Neural cell (in vitro differentiated cells): ENCODE measurements at regions not wholly inside any gene's neighbourhood (a gene's known extent, or its start where the extent isn't known, plus 50 kb on each side); places are given as distances from the start of the nearest gene placed in this dataset.

Source experiments
- CTCF ChIP-seq: fragments of 450-650 bp; IDR thresholded peaks from 2 replicates; pipeline ENCODE4 v1.5.1; 2014; ENCODE audit warnings: antibody characterized with exemption, mild to moderate bottlenecking, moderate library complexity; ENCODE audit not compliant: poor library complexity, severe bottlenecking
- EZH2 ChIP-seq: fragments of 200-600, 300-800 bp; shearing (Covaris generic), sonication (generic); IDR thresholded peaks from 2 replicates; pipeline ENCODE4 v1.6.1; 2014; ENCODE audit warnings: antibody characterized with exemption, low read length, borderline replicate concordance, mild to moderate bottlenecking; ENCODE audit not compliant: insufficient read depth, poor library complexity, severe bottlenecking
- RAD21 ChIP-seq: fragments of 450-650 bp; conservative IDR thresholded peaks from 2 replicates; pipeline ENCODE4 v1.6.1; 2014; ENCODE audit warnings: antibody characterized with exemption, mild to moderate bottlenecking, moderate library complexity

- TF ChIP-seq CTCF (no peak), RAD21 (no peak), EZH2 (no peak)
Observed at GRCh38 chr13:26995159-26995558, 176.5 kb downstream of the USP12 start.
